Epithelial cell of proximal tubule (primary cell): ENCODE measurements at regions not wholly inside any gene's neighbourhood (a gene's known extent, or its start where the extent isn't known, plus 50 kb on each side); places are given as distances from the start of the nearest gene placed in this dataset.

Experiments
- DNase-seq: peaks from one replicate; pipeline ENCODE4 v3.0.0-alpha.2; 2011; ENCODE audit warnings: low read depth
- H3K4me3 ChIP-seq: 2 replicates; pipeline ENCODE4 v1.5.1; 2011; ENCODE audit warnings: low read depth, mild to moderate bottlenecking, low read length
- CTCF ChIP-seq: conservative IDR thresholded peaks from 2 replicates; pipeline ENCODE4 v1.5.1; 2012; ENCODE audit warnings: low read depth, mild to moderate bottlenecking, low read length

- no peak for DNase-seq
- H3K4me3 ChIP-seq: no peak overlapping the region
- TF ChIP-seq CTCF: no peak
Measured at GRCh38 chr5:39816156-39816845, 391.5 kb upstream of the DAB2 start.

GRCh38 chr5:39815711-39816110 is 390.9 kb upstream of the DAB2 start:
- no peak for DNase-seq
- no peak for TF ChIP-seq CTCF
- no peak overlapping the region for H3K4me3 ChIP-seq

- TF ChIP-seq CTCF: no peak
- DNase-seq: no peak
- no peak overlapping the region for H3K4me3 ChIP-seq
Measured at GRCh38 chr5:39811381-39811780, 386.6 kb upstream of the DAB2 start.

- TF ChIP-seq CTCF: no peak
- DNase-seq: no peak
- no peak overlapping the region for H3K4me3 ChIP-seq
Measured at GRCh38 chr5:39808656-39809055, 383.9 kb upstream of the DAB2 start.

- no peak for DNase-seq
- TF ChIP-seq CTCF: no peak
Measured at GRCh38 chr5:39801306-39801705, 376.5 kb upstream of the DAB2 start.

GRCh38 chr5:39800042-39800601 is 375.3 kb upstream of the DAB2 start:
- no peak for DNase-seq
- TF ChIP-seq CTCF: no peak
- H3K4me3 ChIP-seq: no peak overlapping the region

More at GRCh38 chr5:39801306-39801705, 376.5 kb upstream of the DAB2 start:
- H3K4me3 ChIP-seq: no peak overlapping the region

- H3K4me3 ChIP-seq: no peak overlapping the region
- DNase-seq: no peak
- TF ChIP-seq CTCF: no peak
Measured at GRCh38 chr5:39799242-39799641, 374.5 kb upstream of the DAB2 start.
